A673 (cell line): ENCODE measurements at regions not wholly inside any gene's neighbourhood (a gene's known extent, or its start where the extent isn't known, plus 50 kb on each side); places are given as distances from the start of the nearest gene placed in this dataset.

Experiments
- BruUV-seq: library from RNA; stranded (reverse); fragments of 400-500 nt; replicated peaks from 2 replicates; lab custom pipeline; 2021; lab: Mats Ljungman, UMichigan
- CTCF ChIA-PET: fragments of 300-600 bp; sonication (Branson Sonifier 250); formaldehyde crosslinking; loops from one replicate; lab custom pipeline; 2022; ENCODE audit warnings: antibody characterized with exemption; lab: Charles Lee
- POLR2A ChIA-PET: fragments of 300-600 bp; sonication (Branson Sonifier 250); formaldehyde crosslinking; loops from one replicate; lab custom pipeline; 2022; ENCODE audit warnings: antibody characterized with exemption; ENCODE audit not compliant: low non-redundant PET; lab: Charles Lee
- DNase-seq: peaks from one replicate; pipeline ENCODE4 v3.0.0-alpha.2; 2015; ENCODE audit warnings: low spot score
- H3K27ac ChIP-seq: fragments of 200-600 bp; sonication (generic); 2 replicates; pipeline ENCODE4 v1.5.1; 2016; ENCODE audit warnings: mixed run types, low read depth, mild to moderate bottlenecking, mixed read lengths, antibody characterized with exemption, low read length; ENCODE audit not compliant: poor library complexity, severe bottlenecking
- H3K27me3 ChIP-seq: fragments of 200-600 bp; sonication (generic); replicated peaks from 2 replicates; pipeline ENCODE4 v1.6.1; 2017; ENCODE audit warnings: mixed run types, low read depth, mild to moderate bottlenecking, mixed read lengths, antibody characterized with exemption, low read length; ENCODE audit not compliant: insufficient read depth, poor library complexity
- H3K36me3 ChIP-seq: fragments of 200-600 bp; sonication (generic); 2 replicates; pipeline ENCODE4 v1.6.1; 2016; ENCODE audit warnings: mixed run types, mild to moderate bottlenecking, mixed read lengths, antibody characterized with exemption, low read length; ENCODE audit not compliant: insufficient read depth, poor library complexity, severe bottlenecking
- H3K4me1 ChIP-seq: fragments of 200-600 bp; sonication (generic); 2 replicates; pipeline ENCODE4 v1.6.1; 2017; ENCODE audit warnings: mixed run types, mild to moderate bottlenecking, mixed read lengths, antibody characterized with exemption, low read length; ENCODE audit not compliant: insufficient read depth, poor library complexity, severe bottlenecking
- H3K4me3 ChIP-seq: fragments of 200-600 bp; sonication (generic); 2 replicates; pipeline ENCODE4 v1.5.1; 2016; ENCODE audit warnings: low read depth, mixed run types, mild to moderate bottlenecking, mixed read lengths, low read length; ENCODE audit not compliant: poor library complexity, severe bottlenecking
- H3K9me3 ChIP-seq: fragments of 200-600 bp; sonication (generic); 2 replicates; pipeline ENCODE4 v1.6.1; 2016; ENCODE audit warnings: mixed run types, low read depth, mild to moderate bottlenecking, mixed read lengths, antibody characterized with exemption, low read length; ENCODE audit not compliant: poor library complexity, severe bottlenecking
- CTCF ChIP-seq: fragments of 300-800, 200-600 bp; sonication (generic); conservative IDR thresholded peaks from 2 replicates; pipeline ENCODE4 v1.5.1; 2017; ENCODE audit warnings: low read depth, mild to moderate bottlenecking, antibody characterized with exemption, low read length, moderate library complexity, mixed read lengths
- EZH2 ChIP-seq: fragments of 200-600 bp; sonication (generic); IDR thresholded peaks from 2 replicates; pipeline ENCODE4 v1.6.1; 2017; ENCODE audit warnings: borderline replicate concordance, low read depth, mild to moderate bottlenecking, mixed read lengths, antibody characterized with exemption, low read length; ENCODE audit not compliant: poor library complexity, severe bottlenecking
- intact Hi-C: fragments of 100-400 bp; cut with micrococcal nuclease; formaldehyde crosslinking; loops from one replicate; pipeline ENCODE4 v1.10.0; 2022; ENCODE audit not compliant: unreplicated experiment

DNA sequence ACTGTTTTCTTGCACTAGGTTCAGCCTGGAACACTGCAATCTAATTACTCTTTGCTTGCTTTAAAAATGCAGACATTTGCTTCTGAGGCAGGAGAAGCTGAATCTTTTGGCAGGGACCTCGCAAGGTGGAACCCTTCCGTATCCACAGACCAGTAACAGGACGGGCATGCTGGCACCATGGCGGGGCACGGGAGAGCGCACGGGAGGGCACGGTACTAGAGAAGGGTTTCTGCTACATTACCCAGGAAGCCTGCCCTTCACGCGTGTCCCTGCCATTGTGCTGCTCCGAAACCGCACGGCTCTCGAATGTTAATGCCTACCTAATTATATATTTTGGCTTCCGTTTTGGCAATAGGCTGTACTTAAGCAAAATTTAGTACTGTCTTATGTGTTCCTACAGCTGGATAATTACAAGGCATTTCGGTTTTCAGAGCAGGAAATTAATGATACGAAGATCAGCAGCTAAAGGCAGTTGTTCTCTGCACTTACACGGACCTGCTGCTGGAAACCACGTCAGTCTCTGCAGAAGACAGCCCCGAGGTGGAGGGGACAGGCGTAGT is 430.4 kb downstream of the IRS2 start:
- ChIA-PET CTCF (no interaction called here), POLR2A (interaction anchor here (0.6 kb wide), 1 partner anchor 704 kb away, joined by 5 read pairs; no protein-coding TSS in a partner anchor)
- H3K27ac ChIP-seq = peak overlapping the region; percentile 74
- H3K27me3 ChIP-seq = no peaks in the 10 kb centered on the region
- no peaks in the 10 kb centered on the region for H3K9me3 ChIP-seq
- no peaks in the 10 kb centered on the region for H3K36me3 ChIP-seq
- no peak for TF ChIP-seq EZH2
- TF ChIP-seq CTCF = no peak
- peak; percentile 77 for DNase-seq
- peak overlapping the region; percentile 27 for H3K4me3 ChIP-seq
- intact Hi-C loops = no loop called here
- no TSS peak for BruUV-seq
- H3K4me1 ChIP-seq = peaks cover 29% of the 10 kb centered on the region

GRCh38 chr13:109355166-109355565 is 431.2 kb downstream of the IRS2 start:
- H3K36me3 ChIP-seq = no peaks in the 10 kb centered on the region
- peak; percentile 37 for DNase-seq
- intact Hi-C loops = no loop called here
- POLR2A ChIA-PET = interaction anchor here (0.6 kb wide), 2 partner anchors 71 to 705 kb away, joined by 3 to 5 read pairs; no protein-coding TSS in a partner anchor
- no peaks in the 10 kb centered on the region for H3K27me3 ChIP-seq
- no peak overlapping the region for H3K4me3 ChIP-seq
- no peak for TF ChIP-seq EZH2
- no peak for TF ChIP-seq CTCF
- no TSS peak for BruUV-seq
- H3K27ac ChIP-seq = peak overlapping the region; percentile 74
- CTCF ChIA-PET = no interaction called here
- peaks cover 29% of the 10 kb centered on the region for H3K4me1 ChIP-seq
- no peaks in the 10 kb centered on the region for H3K9me3 ChIP-seq

- no peaks in the 10 kb centered on the region for H3K27me3 ChIP-seq
Measured at GRCh38 chr13:109351236-109351635, 435.1 kb downstream of the IRS2 start.

More at GRCh38 chr13:109351236-109351635, 435.1 kb downstream of the IRS2 start:
- DNase-seq = no peak
- intact Hi-C loops = no loop called here
- Histone ChIP-seq H3K4me3 (no peak overlapping the region), H3K9me3 (no peaks in the 10 kb centered on the region), H3K36me3 (no peaks in the 10 kb centered on the region), H3K27ac (no peak overlapping the region), H3K4me1 (peaks cover 13% of the 10 kb centered on the region)
- no peak for TF ChIP-seq EZH2
- TF ChIP-seq CTCF = no peak
- BruUV-seq = no TSS peak
- ChIA-PET POLR2A (no interaction called here), CTCF (no interaction called here)
